Natural killer cell (primary cell): ENCODE measurements at regions not wholly inside any gene's neighbourhood (a gene's known extent, or its start where the extent isn't known, plus 50 kb on each side); places are given as distances from the start of the nearest gene placed in this dataset.

Experiments
- ATAC-seq, 3 donors: fragments of 150-1000 bp in 2 of 3; fragments of 200-7000 bp in 1 of 3; cut with Tn5 transposase; 1 replicate in 1 of 3; 2 replicates in 2 of 3; pipeline ENCODE4 v1.10.0; 2021; ENCODE audit warnings: mild to moderate bottlenecking in 2 of 3, moderate library complexity in 2 of 3
- DNase-seq, 2 donors: peaks; one replicate each; pipeline versions ENCODE4 v3.0.0 to v3.0.0-alpha.2; 2013 to 2021; ENCODE audit warnings: mixed read lengths in 1 of 2
- H3K27ac ChIP-seq: one replicate; pipeline ENCODE4 v1.5.1; 2013; ENCODE audit warnings: mild to moderate bottlenecking, low read length
- H3K27me3 ChIP-seq: one replicate; pipeline ENCODE4 v1.6.1; 2013; ENCODE audit warnings: low read length; ENCODE audit not compliant: control insufficient read depth, insufficient read depth
- H3K36me3 ChIP-seq: one replicate; pipeline ENCODE4 v1.6.1; 2013; ENCODE audit warnings: low read length; ENCODE audit not compliant: control insufficient read depth, insufficient read depth
- H3K4me1 ChIP-seq: one replicate; pipeline ENCODE4 v1.6.1; 2013; ENCODE audit warnings: low read length; ENCODE audit not compliant: control insufficient read depth, insufficient read depth
- H3K4me3 ChIP-seq: one replicate; pipeline ENCODE4 v1.5.1; 2013; ENCODE audit warnings: low read length
- H3K9me3 ChIP-seq: one replicate; pipeline ENCODE4 v1.6.1; 2013; ENCODE audit warnings: low read length; ENCODE audit not compliant: control insufficient read depth, insufficient read depth
- H3K27ac Mint-ChIP-seq, 2 donors: one replicate each; pipeline ENCODE4 v1.8.0; 2022; ENCODE audit warnings: mild to moderate bottlenecking in 2 of 2, mixed read lengths in 2 of 2, moderate library complexity in 1 of 2
- H3K27me3 Mint-ChIP-seq, 2 donors: one replicate each; pipeline ENCODE4 v1.8.0; 2022; ENCODE audit warnings: low read depth in 2 of 2, mixed read lengths in 2 of 2
- H3K36me3 Mint-ChIP-seq: one replicate; pipeline ENCODE4 v1.8.0; 2022; ENCODE audit warnings: mixed read lengths
- H3K4me1 Mint-ChIP-seq, 2 donors: one replicate each; pipeline ENCODE4 v1.8.0; 2022; ENCODE audit warnings: mixed read lengths in 2 of 2
- H3K4me3 Mint-ChIP-seq: one replicate; pipeline ENCODE4 v1.8.0; 2022; ENCODE audit warnings: mild to moderate bottlenecking, moderate library complexity, mixed read lengths
- H3K9me3 Mint-ChIP-seq, 2 donors: one replicate each; pipeline ENCODE4 v1.8.0; 2022; ENCODE audit warnings: mixed read lengths in 2 of 2
- WGBS: methylation state at CpG from one replicate; pipeline ENCODE4 v1.1.7; 2013; ENCODE audit warnings: missing lambda C conversion rate; ENCODE audit not compliant: insufficient coverage; 5-methylcytosine and 5-hydroxymethylcytosine counted together
- intact Hi-C: fragments of 100-400 bp; cut with micrococcal nuclease; formaldehyde crosslinking; loops from one replicate; pipeline ENCODE4 v1.14.2; 2022
- TF ChIP-seq, protein P1 (sequence below): fragments of 200-600 bp; IDR thresholded peaks from one replicate; pipeline ENCODE4 v1.8.0; 2022; ENCODE audit warnings: antibody characterized with exemption

- TF ChIP-seq, protein P1, sequence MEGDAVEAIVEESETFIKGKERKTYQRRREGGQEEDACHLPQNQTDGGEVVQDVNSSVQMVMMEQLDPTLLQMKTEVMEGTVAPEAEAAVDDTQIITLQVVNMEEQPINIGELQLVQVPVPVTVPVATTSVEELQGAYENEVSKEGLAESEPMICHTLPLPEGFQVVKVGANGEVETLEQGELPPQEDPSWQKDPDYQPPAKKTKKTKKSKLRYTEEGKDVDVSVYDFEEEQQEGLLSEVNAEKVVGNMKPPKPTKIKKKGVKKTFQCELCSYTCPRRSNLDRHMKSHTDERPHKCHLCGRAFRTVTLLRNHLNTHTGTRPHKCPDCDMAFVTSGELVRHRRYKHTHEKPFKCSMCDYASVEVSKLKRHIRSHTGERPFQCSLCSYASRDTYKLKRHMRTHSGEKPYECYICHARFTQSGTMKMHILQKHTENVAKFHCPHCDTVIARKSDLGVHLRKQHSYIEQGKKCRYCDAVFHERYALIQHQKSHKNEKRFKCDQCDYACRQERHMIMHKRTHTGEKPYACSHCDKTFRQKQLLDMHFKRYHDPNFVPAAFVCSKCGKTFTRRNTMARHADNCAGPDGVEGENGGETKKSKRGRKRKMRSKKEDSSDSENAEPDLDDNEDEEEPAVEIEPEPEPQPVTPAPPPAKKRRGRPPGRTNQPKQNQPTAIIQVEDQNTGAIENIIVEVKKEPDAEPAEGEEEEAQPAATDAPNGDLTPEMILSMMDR = no peak
- Histone ChIP-seq H3K27ac (no peak overlapping the region), H3K27me3 (peaks cover 2% of the 10 kb centered on the region), H3K4me3 (no peak overlapping the region), H3K36me3 (no peaks in the 10 kb centered on the region), H3K9me3 (no peaks in the 10 kb centered on the region), H3K4me1 (peaks cover 5% of the 10 kb centered on the region)
- Mint-ChIP-seq H3K27me3 (peaks cover 18 to 63% of the 10 kb centered on the region in 2 donors), H3K27ac (no peak overlapping the region), H3K9me3 (no peaks in the 10 kb centered on the region), H3K4me1 (peaks cover 0 to 11% of the 10 kb centered on the region in 2 donors), H3K4me3 (no peak overlapping the region), H3K36me3 (no peaks in the 10 kb centered on the region)
- DNase-seq (no peak), ATAC-seq (no peak)
- WGBS = 91% methylated on average over 6 of the region's 6 CpGs
- intact Hi-C loops = no loop called here
Observed at GRCh38 chr3:194083637-194084224, 52.2 kb upstream of the HES1 start.

DNA sequence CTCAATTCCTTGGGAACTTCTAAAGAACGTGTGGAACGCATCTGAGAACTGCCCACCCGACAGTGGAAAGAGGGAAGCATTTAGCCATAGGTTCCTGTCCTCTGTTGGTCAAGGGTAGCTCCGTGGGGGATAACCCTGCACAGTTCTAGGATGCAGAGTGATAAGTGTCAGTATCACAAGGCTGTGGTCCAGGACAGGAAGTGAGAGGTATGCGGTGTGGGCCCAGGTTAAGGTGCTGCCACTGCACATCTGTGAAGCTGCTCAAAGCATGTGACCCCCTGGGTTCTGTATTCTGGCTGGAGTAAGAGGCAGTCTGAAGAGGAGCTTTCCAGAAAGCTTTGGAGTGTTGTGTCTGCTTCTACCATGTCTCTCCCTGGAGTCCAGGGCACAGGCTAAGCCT, 51.7 kb upstream of the HES1 start:
- Mint-ChIP-seq H3K36me3 (no peaks in the 10 kb centered on the region), H3K4me1 (peaks cover 0 to 10% of the 10 kb centered on the region in 2 donors), H3K4me3 (no peak overlapping the region), H3K27me3 (peaks cover 16 to 58% of the 10 kb centered on the region in 2 donors), H3K9me3 (no peaks in the 10 kb centered on the region), H3K27ac (no peak overlapping the region)
- no peak overlapping the region for H3K27ac ChIP-seq
- ATAC-seq (peak in 2 of 3 donors; percentile 31 to 43), DNase-seq (no peak)
- intact Hi-C loops = no loop called here
- no peak overlapping the region for H3K4me3 ChIP-seq
- TF ChIP-seq, protein P1 = no peak
- peaks cover 2% of the 10 kb centered on the region for H3K27me3 ChIP-seq
- no peaks in the 10 kb centered on the region for H3K36me3 ChIP-seq
- WGBS = 58% methylated on average over 5 of the region's 5 CpGs
- H3K9me3 ChIP-seq = no peaks in the 10 kb centered on the region
- peaks cover 5% of the 10 kb centered on the region for H3K4me1 ChIP-seq
